Chondrocyte (in vitro differentiated cells): ENCODE measurements at regions not wholly inside any gene's neighbourhood (a gene's known extent, or its start where the extent isn't known, plus 50 kb on each side); places are given as distances from the start of the nearest gene placed in this dataset.

ENCODE experiments used
- DNase-seq: peaks from one replicate; pipeline ENCODE4 v3.0.0; 2021; ENCODE audit warnings: mixed read lengths, low spot score
- H3K27ac Mint-ChIP-seq: one replicate; pipeline ENCODE4 v1.8.0; 2021; ENCODE audit warnings: mild to moderate bottlenecking, moderate library complexity, mixed read lengths; ENCODE audit not compliant: unreplicated experiment
- H3K27me3 Mint-ChIP-seq: 2 replicates; pipeline ENCODE4 v1.8.0; 2021; ENCODE audit warnings: low read depth, mixed read lengths
- H3K36me3 Mint-ChIP-seq: 2 replicates; pipeline ENCODE4 v1.8.0; 2021; ENCODE audit warnings: low read depth, mixed read lengths
- H3K4me1 Mint-ChIP-seq: 2 replicates; pipeline ENCODE4 v1.8.0; 2021; ENCODE audit warnings: low read depth, mild to moderate bottlenecking, mixed read lengths
- H3K4me3 Mint-ChIP-seq: one replicate; pipeline ENCODE4 v1.8.0; 2021; ENCODE audit warnings: mild to moderate bottlenecking, moderate library complexity, mixed read lengths; ENCODE audit not compliant: unreplicated experiment
- H3K9me3 Mint-ChIP-seq: 2 replicates; pipeline ENCODE4 v1.8.0; 2021; ENCODE audit warnings: low read depth, mixed read lengths
- TF ChIP-seq, protein P1 (sequence below): fragments of 200-600 bp; sonication (generic); IDR thresholded peaks from 2 replicates; pipeline ENCODE4 v1.5.0; 2021; ENCODE audit warnings: antibody characterized with exemption, mild to moderate bottlenecking, moderate library complexity

DNA sequence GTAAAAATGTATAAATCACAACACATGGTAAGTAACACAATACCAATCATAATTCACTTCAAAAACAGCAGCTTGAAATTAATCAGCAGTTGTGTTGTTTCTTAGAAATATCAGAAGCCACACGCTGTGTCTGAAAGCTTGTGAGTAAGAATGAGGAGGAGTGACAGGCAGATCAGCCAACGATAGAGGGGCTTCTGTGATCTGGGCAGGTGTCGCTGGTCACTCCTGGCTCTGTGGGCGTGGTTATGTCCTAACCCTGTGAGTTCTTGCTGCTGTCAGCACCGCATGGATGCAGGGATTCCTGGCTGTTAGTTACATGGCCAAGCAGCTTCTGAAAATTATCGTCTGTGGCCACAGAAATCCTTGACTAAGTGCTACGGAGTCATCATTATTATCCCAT is 123.4 kb downstream of the SLC25A47 start:
- DNase-seq, result no peak
- Mint-ChIP-seq H3K4me3 (no peak overlapping the region), H3K27ac (no peak overlapping the region), H3K9me3 (no peaks in the 10 kb centered on the region), H3K36me3 (peaks cover 2% of the 10 kb centered on the region), H3K4me1 (peaks cover 26% of the 10 kb centered on the region), H3K27me3 (no peaks in the 10 kb centered on the region)
- TF ChIP-seq, protein P1, sequence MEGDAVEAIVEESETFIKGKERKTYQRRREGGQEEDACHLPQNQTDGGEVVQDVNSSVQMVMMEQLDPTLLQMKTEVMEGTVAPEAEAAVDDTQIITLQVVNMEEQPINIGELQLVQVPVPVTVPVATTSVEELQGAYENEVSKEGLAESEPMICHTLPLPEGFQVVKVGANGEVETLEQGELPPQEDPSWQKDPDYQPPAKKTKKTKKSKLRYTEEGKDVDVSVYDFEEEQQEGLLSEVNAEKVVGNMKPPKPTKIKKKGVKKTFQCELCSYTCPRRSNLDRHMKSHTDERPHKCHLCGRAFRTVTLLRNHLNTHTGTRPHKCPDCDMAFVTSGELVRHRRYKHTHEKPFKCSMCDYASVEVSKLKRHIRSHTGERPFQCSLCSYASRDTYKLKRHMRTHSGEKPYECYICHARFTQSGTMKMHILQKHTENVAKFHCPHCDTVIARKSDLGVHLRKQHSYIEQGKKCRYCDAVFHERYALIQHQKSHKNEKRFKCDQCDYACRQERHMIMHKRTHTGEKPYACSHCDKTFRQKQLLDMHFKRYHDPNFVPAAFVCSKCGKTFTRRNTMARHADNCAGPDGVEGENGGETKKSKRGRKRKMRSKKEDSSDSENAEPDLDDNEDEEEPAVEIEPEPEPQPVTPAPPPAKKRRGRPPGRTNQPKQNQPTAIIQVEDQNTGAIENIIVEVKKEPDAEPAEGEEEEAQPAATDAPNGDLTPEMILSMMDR, result no peak

DNA sequence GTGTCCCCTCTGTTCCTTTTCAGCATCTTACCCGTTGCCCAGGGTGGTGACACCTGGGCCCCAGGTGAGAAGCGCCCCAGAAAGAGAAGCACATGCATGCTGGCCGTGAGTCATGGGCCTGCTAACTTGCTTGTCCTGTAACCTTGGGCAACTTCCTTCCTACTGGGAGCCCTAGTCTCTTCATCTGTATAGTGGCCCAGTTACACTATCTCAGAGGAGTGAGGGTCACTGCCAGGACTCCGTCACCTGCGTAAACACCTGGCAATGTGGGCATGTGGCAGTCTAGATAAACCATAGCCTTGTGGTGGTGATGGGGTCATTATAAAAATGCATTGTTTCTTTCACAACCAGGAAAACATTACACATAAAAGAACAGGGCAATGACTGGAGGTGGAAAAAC is 125.2 kb downstream of the SLC25A47 start:
- TF ChIP-seq, protein P1, result no peak
- no peak for DNase-seq
- Mint-ChIP-seq H3K9me3 (no peaks in the 10 kb centered on the region), H3K4me3 (no peak overlapping the region), H3K36me3 (peaks cover 2% of the 10 kb centered on the region), H3K27me3 (no peaks in the 10 kb centered on the region), H3K4me1 (peaks cover 8% of the 10 kb centered on the region), H3K27ac (no peak overlapping the region)

DNA sequence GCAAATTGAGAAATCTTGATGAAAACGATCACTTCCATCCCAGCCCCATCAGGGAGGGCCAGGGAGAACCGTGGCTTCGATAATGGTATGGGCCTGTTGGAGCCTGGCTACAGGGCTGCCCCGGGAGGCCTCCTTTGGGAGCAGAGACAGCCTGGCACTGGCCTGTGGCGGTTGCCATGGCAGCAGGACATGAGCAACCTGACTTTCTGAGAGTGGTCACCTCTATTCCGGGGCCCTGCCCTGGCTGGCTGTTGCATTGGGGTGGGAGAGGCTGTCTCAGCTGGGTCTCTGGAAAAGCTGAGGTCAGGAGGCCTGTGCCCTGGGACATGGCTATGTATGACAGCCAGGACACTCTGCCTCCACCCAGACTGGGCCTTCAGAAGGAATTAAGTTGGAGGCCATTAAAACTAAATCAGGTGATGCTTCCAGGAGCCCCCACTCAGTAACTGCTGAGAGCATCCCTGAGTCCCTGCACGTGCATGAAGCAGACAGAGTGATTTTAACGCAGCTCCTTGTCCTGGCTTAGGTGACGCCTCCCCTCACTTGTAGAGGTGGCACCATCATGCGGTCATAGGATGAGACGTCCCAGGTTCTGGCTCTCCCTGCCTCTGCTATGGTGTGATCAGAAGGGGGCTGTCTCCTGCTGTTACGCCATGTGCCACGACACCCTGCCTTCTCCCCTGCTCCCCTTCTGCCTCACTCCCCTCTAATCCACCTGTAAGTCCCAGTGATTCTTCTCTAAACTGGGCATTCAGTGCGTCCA is 126.3 kb downstream of the SLC25A47 start:
- H3K27ac Mint-ChIP-seq, result no peak overlapping the region
- H3K36me3 Mint-ChIP-seq, result peaks cover 2% of the 10 kb centered on the region
- TF ChIP-seq, protein P1, result no peak
- DNase-seq, result no peak
- H3K27me3 Mint-ChIP-seq, result no peaks in the 10 kb centered on the region
- peaks cover 3% of the 10 kb centered on the region for H3K4me1 Mint-ChIP-seq
- H3K4me3 Mint-ChIP-seq, result no peak overlapping the region
- H3K9me3 Mint-ChIP-seq, result no peaks in the 10 kb centered on the region

DNA sequence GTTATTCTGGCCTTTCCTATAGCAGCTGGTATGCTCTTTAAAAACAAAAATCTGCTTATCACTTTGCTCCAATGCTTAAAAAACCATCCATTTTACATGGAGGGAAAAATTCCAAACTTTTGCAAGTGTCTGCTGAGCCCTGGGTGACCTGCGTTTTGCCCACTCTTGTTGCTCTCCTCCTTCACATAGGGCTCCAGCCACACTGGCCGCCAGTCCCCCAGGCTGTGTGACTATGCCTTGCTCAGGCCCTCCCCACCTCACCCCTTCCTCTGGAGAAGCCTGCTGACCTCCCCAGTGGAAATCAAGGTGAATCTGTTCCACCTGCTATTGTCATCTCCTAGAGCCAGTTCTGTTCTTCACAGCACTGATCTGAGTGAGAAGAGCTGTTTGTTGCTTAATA is 126.9 kb downstream of the SLC25A47 start:
- Mint-ChIP-seq H3K9me3 (peaks cover 1% of the 10 kb centered on the region), H3K27me3 (no peaks in the 10 kb centered on the region), H3K27ac (no peak overlapping the region), H3K36me3 (peaks cover 2% of the 10 kb centered on the region), H3K4me1 (peaks cover 8% of the 10 kb centered on the region), H3K4me3 (no peak overlapping the region)
- no peak for DNase-seq
- TF ChIP-seq, protein P1, result no peak

DNA sequence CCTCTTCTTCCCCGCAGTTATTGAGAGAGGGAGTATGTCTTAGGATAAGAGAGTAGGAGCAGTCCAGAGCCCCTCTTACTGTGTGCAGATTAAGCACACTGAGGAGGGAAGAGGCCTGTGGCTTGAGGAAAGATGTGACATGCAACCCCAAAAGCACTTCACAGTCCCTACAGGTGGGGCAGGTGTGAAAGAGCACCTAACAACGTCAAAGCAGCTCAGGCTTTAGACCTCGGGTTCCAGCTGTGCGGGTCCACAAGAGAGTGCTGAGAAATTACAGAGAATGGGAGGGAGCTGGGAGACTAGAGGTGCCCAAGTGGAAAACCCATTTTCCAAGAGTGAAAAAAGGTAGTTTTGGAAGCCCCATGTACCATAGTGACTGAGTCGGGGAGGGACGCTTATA is 127.6 kb downstream of the SLC25A47 start:
- H3K27ac Mint-ChIP-seq, result no peak overlapping the region
- H3K4me3 Mint-ChIP-seq, result no peak overlapping the region
- peaks cover 5% of the 10 kb centered on the region for H3K36me3 Mint-ChIP-seq
- DNase-seq, result no peak
- TF ChIP-seq, protein P1, result no peak
- no peaks in the 10 kb centered on the region for H3K27me3 Mint-ChIP-seq
- H3K4me1 Mint-ChIP-seq, result peaks cover 8% of the 10 kb centered on the region
- H3K9me3 Mint-ChIP-seq, result peaks cover 3% of the 10 kb centered on the region
